Loucy (cell line): ENCODE measurements at regions not wholly inside any gene's neighbourhood (a gene's known extent, or its start where the extent isn't known, plus 50 kb on each side); places are given as distances from the start of the nearest gene placed in this dataset.

Experiments
- EZH2phosphoT487 ChIP-seq: fragments of 200-600 bp; IDR thresholded peaks from 2 replicates; pipeline ENCODE4 v1.6.1; 2018; ENCODE audit warnings: antibody characterized with exemption, mild to moderate bottlenecking, moderate library complexity, borderline replicate concordance
- TF ChIP-seq, protein P1 (sequence below): fragments of 200-600 bp; sonication (generic); conservative IDR thresholded peaks from 2 replicates; pipeline ENCODE4 v1.5.1; 2014; ENCODE audit warnings: mild to moderate bottlenecking, antibody characterized with exemption, low read length

DNA sequence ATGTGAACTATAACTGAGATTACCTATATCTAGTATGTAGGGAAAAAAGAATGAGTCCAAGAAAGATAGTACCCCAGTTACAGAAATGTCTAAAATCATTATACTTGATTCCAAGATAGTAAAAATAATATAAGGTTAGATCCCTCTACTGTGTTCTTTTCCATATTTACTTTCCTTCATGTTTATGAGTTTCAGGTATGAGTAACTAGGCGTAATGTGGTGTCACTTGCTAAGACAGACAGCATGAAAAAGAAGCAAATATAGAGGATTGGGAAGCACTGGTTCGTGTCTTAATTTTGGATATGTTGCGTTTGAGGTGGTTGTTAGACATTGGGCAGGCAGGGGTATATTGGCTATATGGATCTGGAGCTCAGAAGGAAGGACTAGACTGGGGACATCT is 168.1 kb upstream of the PFN2 start:
- TF ChIP-seq EZH2phosphoT487 = no peak
- TF ChIP-seq, protein P1, sequence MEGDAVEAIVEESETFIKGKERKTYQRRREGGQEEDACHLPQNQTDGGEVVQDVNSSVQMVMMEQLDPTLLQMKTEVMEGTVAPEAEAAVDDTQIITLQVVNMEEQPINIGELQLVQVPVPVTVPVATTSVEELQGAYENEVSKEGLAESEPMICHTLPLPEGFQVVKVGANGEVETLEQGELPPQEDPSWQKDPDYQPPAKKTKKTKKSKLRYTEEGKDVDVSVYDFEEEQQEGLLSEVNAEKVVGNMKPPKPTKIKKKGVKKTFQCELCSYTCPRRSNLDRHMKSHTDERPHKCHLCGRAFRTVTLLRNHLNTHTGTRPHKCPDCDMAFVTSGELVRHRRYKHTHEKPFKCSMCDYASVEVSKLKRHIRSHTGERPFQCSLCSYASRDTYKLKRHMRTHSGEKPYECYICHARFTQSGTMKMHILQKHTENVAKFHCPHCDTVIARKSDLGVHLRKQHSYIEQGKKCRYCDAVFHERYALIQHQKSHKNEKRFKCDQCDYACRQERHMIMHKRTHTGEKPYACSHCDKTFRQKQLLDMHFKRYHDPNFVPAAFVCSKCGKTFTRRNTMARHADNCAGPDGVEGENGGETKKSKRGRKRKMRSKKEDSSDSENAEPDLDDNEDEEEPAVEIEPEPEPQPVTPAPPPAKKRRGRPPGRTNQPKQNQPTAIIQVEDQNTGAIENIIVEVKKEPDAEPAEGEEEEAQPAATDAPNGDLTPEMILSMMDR = no peak
